ENCODE measurements at regions not wholly inside any gene's neighbourhood (a gene's known extent, or its start where the extent isn't known, plus 50 kb on each side); places are given as distances from the start of the nearest gene placed in this dataset.

DNA sequence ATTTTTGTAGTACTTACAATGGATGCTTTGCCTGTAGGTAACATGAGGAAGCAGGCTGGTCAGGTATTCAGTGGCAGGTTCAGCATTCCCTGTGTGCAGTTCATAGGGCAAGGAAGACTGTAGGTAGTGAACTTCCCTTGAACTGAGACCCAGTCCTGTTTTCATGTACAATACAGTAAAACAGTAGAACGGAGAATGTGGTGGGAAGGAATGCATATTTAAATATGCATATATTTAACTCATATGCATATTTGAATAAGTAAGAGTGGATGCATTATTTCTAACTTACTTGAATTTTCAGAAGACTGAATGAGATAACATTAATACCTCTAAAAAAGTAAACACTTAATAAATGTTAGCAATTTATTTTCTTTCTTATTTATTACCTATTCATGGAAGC, 147.6 kb upstream of the FLRT2 start:
- H3K27ac ChIP-seq (ENCODE audit: low read depth in 1 of 2, low read length in 2 of 2), result no peak overlapping the region
- Mint-ChIP-seq H3K9me3 (peaks cover 0 to 3% (median 0%) of the 10 kb centered on the region in 7 donors), H3K27ac (no peak overlapping the region), H3K27me3 (ENCODE audit: low read depth in 3 of 3) (peaks cover 0 to 1% (median 0%) of the 10 kb centered on the region in 3 donors), H3K36me3 (no peaks in the 10 kb centered on the region), H3K4me1 (no peaks in the 10 kb centered on the region), H3K4me3 (no peak overlapping the region)
- no peaks in the 10 kb centered on the region for H3K27me3 ChIP-seq (ENCODE audit: control insufficient read depth in 2 of 2, insufficient read depth in 2 of 2, low read length in 2 of 2)
- no peak overlapping the region for H3K4me2 ChIP-seq (replicated peaks; ENCODE audit: extremely low read depth, low read length, poor library complexity, severe bottlenecking)
- H3K4me3 ChIP-seq (replicated peaks in 1 of 3; ENCODE audit: low read depth in 2 of 3, low read length in 3 of 3), result no peak overlapping the region
- H3K9me3 ChIP-seq (replicated peaks in 1 of 2; ENCODE audit: control insufficient read depth in 1 of 2, insufficient read depth in 1 of 2, low read length in 2 of 2), result no peaks in the 10 kb centered on the region
- H4K20me1 ChIP-seq (ENCODE audit: insufficient read depth, low read length), result no peaks in the 10 kb centered on the region
- H3K9ac ChIP-seq (ENCODE audit: insufficient read depth, low read length, poor library complexity, severe bottlenecking), result no peak overlapping the region
- no peaks in the 10 kb centered on the region for H3K4me1 ChIP-seq (ENCODE audit: control insufficient read depth in 1 of 2, insufficient read depth in 2 of 2, low read length in 2 of 2)
- DNase-seq, result no peak
- H3K79me2 ChIP-seq (ENCODE audit: insufficient read depth, low read length), result no peaks in the 10 kb centered on the region
- WGBS (ENCODE audit: insufficient coverage), result no CpG with 5 or more reads among the region's 1 CpG
- TF ChIP-seq, protein P1, sequence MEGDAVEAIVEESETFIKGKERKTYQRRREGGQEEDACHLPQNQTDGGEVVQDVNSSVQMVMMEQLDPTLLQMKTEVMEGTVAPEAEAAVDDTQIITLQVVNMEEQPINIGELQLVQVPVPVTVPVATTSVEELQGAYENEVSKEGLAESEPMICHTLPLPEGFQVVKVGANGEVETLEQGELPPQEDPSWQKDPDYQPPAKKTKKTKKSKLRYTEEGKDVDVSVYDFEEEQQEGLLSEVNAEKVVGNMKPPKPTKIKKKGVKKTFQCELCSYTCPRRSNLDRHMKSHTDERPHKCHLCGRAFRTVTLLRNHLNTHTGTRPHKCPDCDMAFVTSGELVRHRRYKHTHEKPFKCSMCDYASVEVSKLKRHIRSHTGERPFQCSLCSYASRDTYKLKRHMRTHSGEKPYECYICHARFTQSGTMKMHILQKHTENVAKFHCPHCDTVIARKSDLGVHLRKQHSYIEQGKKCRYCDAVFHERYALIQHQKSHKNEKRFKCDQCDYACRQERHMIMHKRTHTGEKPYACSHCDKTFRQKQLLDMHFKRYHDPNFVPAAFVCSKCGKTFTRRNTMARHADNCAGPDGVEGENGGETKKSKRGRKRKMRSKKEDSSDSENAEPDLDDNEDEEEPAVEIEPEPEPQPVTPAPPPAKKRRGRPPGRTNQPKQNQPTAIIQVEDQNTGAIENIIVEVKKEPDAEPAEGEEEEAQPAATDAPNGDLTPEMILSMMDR (IDR thresholded peaks at IDR 0.05), result no peak
- intact Hi-C loops (cut with micrococcal nuclease), result no loop called here
- H2AFZ ChIP-seq (ENCODE audit: insufficient read depth, low read depth, low read length, poor library complexity, severe bottlenecking), result no peak overlapping the region
- no peaks in the 10 kb centered on the region for H3K36me3 ChIP-seq (replicated peaks in 1 of 2; ENCODE audit: control insufficient read depth in 1 of 2, insufficient read depth in 2 of 2, low read length in 2 of 2)

DNA sequence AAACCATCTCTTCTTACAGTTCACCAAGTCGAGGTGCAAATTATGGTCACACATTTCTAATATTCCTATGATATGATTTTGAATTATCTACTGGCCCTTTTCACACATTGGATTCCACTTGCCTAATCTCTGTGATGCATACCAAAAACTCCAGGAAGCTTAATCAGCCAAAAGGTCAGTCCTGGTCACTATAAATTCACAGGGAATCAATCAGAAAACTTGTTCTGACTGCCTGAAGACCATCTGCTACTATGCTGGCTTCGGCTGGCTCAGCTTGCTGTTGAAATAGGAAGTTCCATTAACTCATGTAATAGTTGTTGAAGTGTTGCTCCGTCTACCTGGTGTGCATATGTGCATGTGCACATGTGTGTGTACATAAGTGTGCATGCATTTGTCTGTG, 142.8 kb upstream of the FLRT2 start:
- Mint-ChIP-seq H3K27me3 (ENCODE audit: low read depth in 3 of 3) (no peaks in the 10 kb centered on the region), H3K4me3 (no peak overlapping the region), H3K9me3 (peaks cover 0 to 4% (median 0%) of the 10 kb centered on the region in 7 donors), H3K4me1 (no peaks in the 10 kb centered on the region), H3K36me3 (no peaks in the 10 kb centered on the region), H3K27ac (no peak overlapping the region)
- Histone ChIP-seq H3K4me3 (replicated peaks in 1 of 3; ENCODE audit: low read depth in 2 of 3, low read length in 3 of 3) (no peak overlapping the region), H4K20me1 (ENCODE audit: insufficient read depth, low read length) (no peaks in the 10 kb centered on the region), H3K4me2 (replicated peaks; ENCODE audit: extremely low read depth, low read length, poor library complexity, severe bottlenecking) (no peak overlapping the region), H3K79me2 (ENCODE audit: insufficient read depth, low read length) (no peaks in the 10 kb centered on the region), H3K36me3 (replicated peaks in 1 of 2; ENCODE audit: control insufficient read depth in 1 of 2, insufficient read depth in 2 of 2, low read length in 2 of 2) (no peaks in the 10 kb centered on the region), H2AFZ (ENCODE audit: insufficient read depth, low read depth, low read length, poor library complexity, severe bottlenecking) (no peak overlapping the region), H3K4me1 (ENCODE audit: control insufficient read depth in 1 of 2, insufficient read depth in 2 of 2, low read length in 2 of 2) (no peaks in the 10 kb centered on the region), H3K9me3 (replicated peaks in 1 of 2; ENCODE audit: control insufficient read depth in 1 of 2, insufficient read depth in 1 of 2, low read length in 2 of 2) (no peaks in the 10 kb centered on the region), H3K9ac (ENCODE audit: insufficient read depth, low read length, poor library complexity, severe bottlenecking) (no peak overlapping the region), H3K27ac (ENCODE audit: low read depth in 1 of 2, low read length in 2 of 2) (no peak overlapping the region), H3K27me3 (ENCODE audit: control insufficient read depth in 2 of 2, insufficient read depth in 2 of 2, low read length in 2 of 2) (no peaks in the 10 kb centered on the region)
- DNase-seq, result no peak
- TF ChIP-seq, protein P1 (IDR thresholded peaks at IDR 0.05), result no peak
- WGBS (ENCODE audit: insufficient coverage), result 85% methylated on average over 2 of the region's 3 CpGs
- intact Hi-C loops (cut with micrococcal nuclease), result no loop called here

Measured in CD14-positive monocyte (primary cell).